K562 (cell line): ENCODE measurements at regions not wholly inside any gene's neighbourhood (a gene's known extent, or its start where the extent isn't known, plus 50 kb on each side); places are given as distances from the start of the nearest gene placed in this dataset.

Source experiments
- CHD2 ChIP-seq: IDR thresholded peaks from 2 replicates; pipeline ENCODE4 v1.6.1; 2011; ENCODE audit warnings: low read depth, low read length
- HDAC2 ChIP-seq: fragments of 450-650 bp; IDR thresholded peaks from 2 replicates; pipeline ENCODE4 v1.6.1; 2016; ENCODE audit warnings: mild to moderate bottlenecking
- MXI1 ChIP-seq: IDR thresholded peaks from 2 replicates; pipeline ENCODE4 v1.6.1; 2011; ENCODE audit warnings: low read depth, mild to moderate bottlenecking, improper control_type of control experiment, low read length
- NUFIP1 ChIP-seq: fragments of 450-650 bp; IDR thresholded peaks from 2 replicates; pipeline ENCODE4 v1.6.1; 2018; ENCODE audit not compliant: partially characterized antibody
- PHTF2 ChIP-seq: fragments of 250-450 bp; sonication (Bioruptor Pico); IDR thresholded peaks from 2 replicates; pipeline ENCODE4 v1.5.0; 2021; ENCODE audit warnings: mild to moderate bottlenecking
- SETDB1 ChIP-seq: IDR thresholded peaks from one replicate; pipeline ENCODE4 v1.6.1; 2012; ENCODE audit warnings: low read length, control low read depth, inconsistent platforms
- TAF1 ChIP-seq: IDR thresholded peaks from 2 replicates; pipeline ENCODE4 v1.6.1; 2011; ENCODE audit warnings: mild to moderate bottlenecking, low read length, moderate library complexity; ENCODE audit not compliant: insufficient read depth, control insufficient read depth, severe bottlenecking; ENCODE audit errors: extremely low read depth
- ZNF764 ChIP-seq: fragments of 250-450 bp; sonication (Bioruptor Pico); IDR thresholded peaks from 2 replicates; pipeline ENCODE4 v1.4.0; 2020; ENCODE audit warnings: low read depth, mild to moderate bottlenecking, moderate library complexity
- TF ChIP-seq, protein P1 (sequence below): fragments of 250-450 bp; sonication (Bioruptor Pico); IDR thresholded peaks from 2 replicates; pipeline ENCODE4 v1.4.0; 2020; ENCODE audit warnings: mild to moderate bottlenecking, moderate library complexity
- TF ChIP-seq, protein P2 (sequence below): sonication (generic); formaldehyde crosslinking; IDR thresholded peaks from 2 replicates; pipeline ENCODE4 v1.8.1; 2023; ENCODE audit warnings: mild to moderate bottlenecking, missing genetic modification reagents
- TF ChIP-seq, protein P3 (sequence below): sonication (generic); formaldehyde crosslinking; IDR thresholded peaks from 2 replicates; pipeline ENCODE4 v1.5.0; 2020; ENCODE audit warnings: missing genetic modification reagents

DNA sequence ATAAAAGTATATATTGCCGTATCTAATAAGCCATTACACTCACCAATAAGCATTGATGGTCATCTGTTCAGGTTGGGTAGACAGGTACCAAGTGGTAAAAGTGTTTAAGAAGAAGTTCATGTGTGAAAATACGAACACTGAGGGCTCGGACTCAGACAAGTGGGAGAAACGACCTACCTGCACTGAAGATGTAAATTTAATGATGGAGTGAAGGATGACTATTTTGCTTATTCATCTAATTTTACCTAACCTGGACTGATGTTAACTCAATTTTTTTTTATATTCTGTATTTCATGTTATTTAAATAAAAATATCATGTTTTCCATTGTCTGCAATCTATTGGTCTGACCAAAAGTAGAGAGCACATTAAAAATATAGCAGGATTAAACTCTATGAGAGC is 469.1 kb upstream of the BTBD3 start:
- TF ChIP-seq HDAC2 (no peak), TAF1 (no peak), SETDB1 (no peak), NUFIP1 (no peak), ZNF764 (no peak), PHTF2 (CRISPR knock-in tag) (no peak), MXI1 (no peak), CHD2 (no peak)
- TF ChIP-seq, protein P1, sequence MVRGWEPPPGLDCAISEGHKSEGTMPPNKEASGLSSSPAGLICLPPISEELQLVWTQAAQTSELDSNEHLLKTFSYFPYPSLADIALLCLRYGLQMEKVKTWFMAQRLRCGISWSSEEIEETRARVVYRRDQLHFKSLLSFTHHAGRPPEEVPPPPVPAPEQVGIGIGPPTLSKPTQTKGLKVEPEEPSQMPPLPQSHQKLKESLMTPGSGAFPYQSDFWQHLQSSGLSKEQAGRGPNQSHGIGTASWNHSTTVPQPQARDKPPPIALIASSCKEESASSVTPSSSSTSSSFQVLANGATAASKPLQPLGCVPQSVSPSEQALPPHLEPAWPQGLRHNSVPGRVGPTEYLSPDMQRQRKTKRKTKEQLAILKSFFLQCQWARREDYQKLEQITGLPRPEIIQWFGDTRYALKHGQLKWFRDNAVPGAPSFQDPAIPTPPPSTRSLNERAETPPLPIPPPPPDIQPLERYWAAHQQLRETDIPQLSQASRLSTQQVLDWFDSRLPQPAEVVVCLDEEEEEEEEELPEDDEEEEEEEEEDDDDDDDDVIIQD: no peak
- TF ChIP-seq, protein P2, sequence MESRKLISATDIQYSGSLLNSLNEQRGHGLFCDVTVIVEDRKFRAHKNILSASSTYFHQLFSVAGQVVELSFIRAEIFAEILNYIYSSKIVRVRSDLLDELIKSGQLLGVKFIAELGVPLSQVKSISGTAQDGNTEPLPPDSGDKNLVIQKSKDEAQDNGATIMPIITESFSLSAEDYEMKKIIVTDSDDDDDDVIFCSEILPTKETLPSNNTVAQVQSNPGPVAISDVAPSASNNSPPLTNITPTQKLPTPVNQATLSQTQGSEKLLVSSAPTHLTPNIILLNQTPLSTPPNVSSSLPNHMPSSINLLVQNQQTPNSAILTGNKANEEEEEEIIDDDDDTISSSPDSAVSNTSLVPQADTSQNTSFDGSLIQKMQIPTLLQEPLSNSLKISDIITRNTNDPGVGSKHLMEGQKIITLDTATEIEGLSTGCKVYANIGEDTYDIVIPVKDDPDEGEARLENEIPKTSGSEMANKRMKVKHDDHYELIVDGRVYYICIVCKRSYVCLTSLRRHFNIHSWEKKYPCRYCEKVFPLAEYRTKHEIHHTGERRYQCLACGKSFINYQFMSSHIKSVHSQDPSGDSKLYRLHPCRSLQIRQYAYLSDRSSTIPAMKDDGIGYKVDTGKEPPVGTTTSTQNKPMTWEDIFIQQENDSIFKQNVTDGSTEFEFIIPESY (CRISPR knock-in tag): no peak
- TF ChIP-seq, protein P3, sequence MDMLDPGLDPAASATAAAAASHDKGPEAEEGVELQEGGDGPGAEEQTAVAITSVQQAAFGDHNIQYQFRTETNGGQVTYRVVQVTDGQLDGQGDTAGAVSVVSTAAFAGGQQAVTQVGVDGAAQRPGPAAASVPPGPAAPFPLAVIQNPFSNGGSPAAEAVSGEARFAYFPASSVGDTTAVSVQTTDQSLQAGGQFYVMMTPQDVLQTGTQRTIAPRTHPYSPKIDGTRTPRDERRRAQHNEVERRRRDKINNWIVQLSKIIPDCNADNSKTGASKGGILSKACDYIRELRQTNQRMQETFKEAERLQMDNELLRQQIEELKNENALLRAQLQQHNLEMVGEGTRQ: no peak
